ENCODE measurements at regions not wholly inside any gene's neighbourhood (a gene's known extent, or its start where the extent isn't known, plus 50 kb on each side); places are given as distances from the start of the nearest gene placed in this dataset.

DNA sequence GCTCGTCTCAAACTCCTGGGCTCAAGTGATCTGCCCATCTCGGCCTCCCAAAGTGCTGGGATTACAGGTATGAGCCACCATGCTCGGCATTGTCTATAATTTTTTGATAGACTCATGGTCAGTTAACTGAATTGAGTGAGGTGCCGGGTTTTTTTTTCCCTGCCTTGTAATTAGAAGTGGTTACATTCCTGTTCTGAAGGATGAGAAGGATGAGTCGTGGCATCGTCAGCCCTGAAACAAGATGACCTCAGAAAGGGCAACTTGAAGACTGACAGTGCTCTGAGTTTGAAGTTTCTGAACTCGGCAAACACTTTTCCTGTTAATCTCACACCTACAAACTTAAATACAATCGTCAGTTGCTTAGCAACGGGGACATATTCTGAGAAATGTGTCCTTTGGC, 158.7 kb upstream of the PDE10A start:
- TF ChIP-seq CTCF (IDR thresholded peaks at IDR 0.05) (no peak), POLR2A (IDR thresholded peaks at IDR 0.05) (no peak)
